SU-DHL-6 (cell line): ENCODE measurements at regions not wholly inside any gene's neighbourhood (a gene's known extent, or its start where the extent isn't known, plus 50 kb on each side); places are given as distances from the start of the nearest gene placed in this dataset.

Experiments used
- EZH2phosphoT487 ChIP-seq: fragments of 200-600 bp; sonication (generic), shearing (Covaris generic); conservative IDR thresholded peaks from 2 replicates; pipeline ENCODE4 v1.6.1; 2018; ENCODE audit warnings: mild to moderate bottlenecking, antibody characterized with exemption, low read length, moderate library complexity, mixed read lengths
- TF ChIP-seq, protein P1 (sequence below): fragments of 200-600 bp; sonication (generic); IDR thresholded peaks from one replicate; pipeline ENCODE4 v1.5.1; 2017; ENCODE audit warnings: antibody characterized with exemption, mild to moderate bottlenecking, low read length, moderate library complexity; ENCODE audit not compliant: insufficient read depth, poor library complexity, severe bottlenecking

DNA sequence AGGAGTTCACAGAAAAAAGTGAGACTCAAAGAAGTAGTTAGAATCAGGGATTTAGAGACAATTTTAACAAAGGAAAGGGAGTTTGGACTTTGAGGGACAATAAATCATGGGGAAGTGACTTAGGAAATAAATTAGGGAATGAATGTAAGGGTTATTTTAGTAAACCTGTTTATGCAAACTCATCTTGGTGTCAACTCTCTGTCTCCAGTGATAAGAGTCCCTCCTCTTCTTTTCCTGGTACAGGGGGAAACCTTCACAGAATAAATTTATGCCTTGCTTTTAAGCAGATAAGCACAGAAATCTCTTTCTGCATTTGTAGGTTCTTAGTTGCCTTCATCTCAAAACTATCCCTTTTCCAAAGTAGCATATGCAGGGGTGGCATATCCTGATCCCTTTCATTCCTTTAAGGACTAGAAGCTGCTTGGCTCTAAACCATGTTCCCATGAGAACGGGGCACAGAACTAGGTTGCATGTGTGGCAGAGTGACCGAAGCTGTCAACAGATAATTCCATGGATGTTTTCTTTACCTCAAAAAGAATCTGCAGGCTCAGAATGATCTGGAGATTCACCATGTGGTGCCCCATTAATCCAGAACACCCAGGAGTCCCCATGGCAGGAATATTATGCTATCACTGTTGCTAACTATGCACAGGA, 155.4 kb downstream of the ZNF648 start:
- TF ChIP-seq, protein P1, sequence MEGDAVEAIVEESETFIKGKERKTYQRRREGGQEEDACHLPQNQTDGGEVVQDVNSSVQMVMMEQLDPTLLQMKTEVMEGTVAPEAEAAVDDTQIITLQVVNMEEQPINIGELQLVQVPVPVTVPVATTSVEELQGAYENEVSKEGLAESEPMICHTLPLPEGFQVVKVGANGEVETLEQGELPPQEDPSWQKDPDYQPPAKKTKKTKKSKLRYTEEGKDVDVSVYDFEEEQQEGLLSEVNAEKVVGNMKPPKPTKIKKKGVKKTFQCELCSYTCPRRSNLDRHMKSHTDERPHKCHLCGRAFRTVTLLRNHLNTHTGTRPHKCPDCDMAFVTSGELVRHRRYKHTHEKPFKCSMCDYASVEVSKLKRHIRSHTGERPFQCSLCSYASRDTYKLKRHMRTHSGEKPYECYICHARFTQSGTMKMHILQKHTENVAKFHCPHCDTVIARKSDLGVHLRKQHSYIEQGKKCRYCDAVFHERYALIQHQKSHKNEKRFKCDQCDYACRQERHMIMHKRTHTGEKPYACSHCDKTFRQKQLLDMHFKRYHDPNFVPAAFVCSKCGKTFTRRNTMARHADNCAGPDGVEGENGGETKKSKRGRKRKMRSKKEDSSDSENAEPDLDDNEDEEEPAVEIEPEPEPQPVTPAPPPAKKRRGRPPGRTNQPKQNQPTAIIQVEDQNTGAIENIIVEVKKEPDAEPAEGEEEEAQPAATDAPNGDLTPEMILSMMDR: no peak
- no peak for TF ChIP-seq EZH2phosphoT487
